ENCODE measurements at regions not wholly inside any gene's neighbourhood (a gene's known extent, or its start where the extent isn't known, plus 50 kb on each side); places are given as distances from the start of the nearest gene placed in this dataset.

- no peak overlapping the region for H3K27ac Mint-ChIP-seq
Measured at GRCh38 chr2:143968360-143968759, 551.6 kb downstream of the ZEB2 start.

DNA sequence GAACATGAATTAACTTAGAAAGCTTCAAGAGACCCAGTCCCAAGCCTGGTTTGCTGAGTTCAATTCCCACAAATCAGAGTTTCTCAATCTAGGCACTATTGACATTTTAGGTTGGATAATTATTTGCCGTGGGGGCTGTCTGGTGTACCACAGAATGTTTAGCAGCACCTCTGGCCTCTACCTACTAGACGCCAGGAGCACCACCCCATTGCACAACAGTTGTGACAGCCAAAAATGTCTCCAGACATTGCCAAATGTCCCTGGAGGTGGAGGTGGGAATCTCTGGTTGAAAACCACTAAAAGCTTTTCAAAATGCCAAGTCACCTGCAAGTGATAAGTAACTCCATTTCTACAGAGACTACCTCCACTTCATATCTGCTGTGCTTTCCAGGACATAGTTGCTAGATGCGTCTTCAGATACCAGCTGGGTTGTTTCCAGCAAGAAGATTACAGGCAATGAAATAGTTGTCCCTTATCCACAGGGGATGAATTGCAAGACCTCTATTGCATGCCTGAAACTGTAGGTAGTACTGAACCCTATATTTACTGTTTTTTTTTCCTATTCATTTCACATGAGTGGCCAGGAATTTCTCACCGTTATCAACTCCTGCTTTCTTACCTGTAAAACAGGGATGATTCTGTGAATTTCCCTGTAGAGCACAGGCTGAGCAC lies 554.3 kb downstream of the ZEB2 start:
- no peak for DNase-seq
- peaks cover 6% of the 10 kb centered on the region for H3K27me3 Mint-ChIP-seq (ENCODE audit: low read depth, poor library complexity)
- no peaks in the 10 kb centered on the region for H3K9me3 Mint-ChIP-seq
- TF ChIP-seq, protein P1, sequence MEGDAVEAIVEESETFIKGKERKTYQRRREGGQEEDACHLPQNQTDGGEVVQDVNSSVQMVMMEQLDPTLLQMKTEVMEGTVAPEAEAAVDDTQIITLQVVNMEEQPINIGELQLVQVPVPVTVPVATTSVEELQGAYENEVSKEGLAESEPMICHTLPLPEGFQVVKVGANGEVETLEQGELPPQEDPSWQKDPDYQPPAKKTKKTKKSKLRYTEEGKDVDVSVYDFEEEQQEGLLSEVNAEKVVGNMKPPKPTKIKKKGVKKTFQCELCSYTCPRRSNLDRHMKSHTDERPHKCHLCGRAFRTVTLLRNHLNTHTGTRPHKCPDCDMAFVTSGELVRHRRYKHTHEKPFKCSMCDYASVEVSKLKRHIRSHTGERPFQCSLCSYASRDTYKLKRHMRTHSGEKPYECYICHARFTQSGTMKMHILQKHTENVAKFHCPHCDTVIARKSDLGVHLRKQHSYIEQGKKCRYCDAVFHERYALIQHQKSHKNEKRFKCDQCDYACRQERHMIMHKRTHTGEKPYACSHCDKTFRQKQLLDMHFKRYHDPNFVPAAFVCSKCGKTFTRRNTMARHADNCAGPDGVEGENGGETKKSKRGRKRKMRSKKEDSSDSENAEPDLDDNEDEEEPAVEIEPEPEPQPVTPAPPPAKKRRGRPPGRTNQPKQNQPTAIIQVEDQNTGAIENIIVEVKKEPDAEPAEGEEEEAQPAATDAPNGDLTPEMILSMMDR (IDR thresholded peaks at IDR 0.05): no peak
- peaks cover under 1% of the 10 kb centered on the region for H3K36me3 Mint-ChIP-seq (ENCODE audit: low read depth)
- no peak overlapping the region for H3K4me3 Mint-ChIP-seq
- H3K4me1 Mint-ChIP-seq: no peaks in the 10 kb centered on the region
- no peak overlapping the region for H3K27ac Mint-ChIP-seq

More at GRCh38 chr2:143968360-143968759, 551.6 kb downstream of the ZEB2 start:
- Mint-ChIP-seq H3K4me1 (no peaks in the 10 kb centered on the region), H3K9me3 (no peaks in the 10 kb centered on the region), H3K4me3 (no peak overlapping the region), H3K27me3 (ENCODE audit: low read depth, poor library complexity) (peaks cover 3% of the 10 kb centered on the region), H3K36me3 (ENCODE audit: low read depth) (no peaks in the 10 kb centered on the region)
- DNase-seq: no peak
- TF ChIP-seq, protein P1 (IDR thresholded peaks at IDR 0.05): no peak

GRCh38 chr2:143964891-143965290 lies 555.0 kb downstream of the ZEB2 start:
- no peak for DNase-seq
- H3K4me3 Mint-ChIP-seq: no peak overlapping the region
- H3K4me1 Mint-ChIP-seq: no peaks in the 10 kb centered on the region
- H3K9me3 Mint-ChIP-seq: peaks cover 6% of the 10 kb centered on the region
- H3K27me3 Mint-ChIP-seq (ENCODE audit: low read depth, poor library complexity): peaks cover 6% of the 10 kb centered on the region
- no peak overlapping the region for H3K27ac Mint-ChIP-seq
- H3K36me3 Mint-ChIP-seq (ENCODE audit: low read depth): peaks cover 8% of the 10 kb centered on the region
- TF ChIP-seq, protein P1 (IDR thresholded peaks at IDR 0.05): no peak

- Mint-ChIP-seq H3K4me3 (no peak overlapping the region), H3K27me3 (ENCODE audit: low read depth, poor library complexity) (peaks cover 4% of the 10 kb centered on the region), H3K4me1 (peaks cover 14% of the 10 kb centered on the region), H3K9me3 (peaks cover 12% of the 10 kb centered on the region), H3K36me3 (ENCODE audit: low read depth) (peaks cover 10% of the 10 kb centered on the region), H3K27ac (no peak overlapping the region)
- TF ChIP-seq, protein P1 (IDR thresholded peaks at IDR 0.05): no peak
- DNase-seq: no peak
Measured at GRCh38 chr2:143960177-143960576, 559.7 kb downstream of the ZEB2 start.

DNA sequence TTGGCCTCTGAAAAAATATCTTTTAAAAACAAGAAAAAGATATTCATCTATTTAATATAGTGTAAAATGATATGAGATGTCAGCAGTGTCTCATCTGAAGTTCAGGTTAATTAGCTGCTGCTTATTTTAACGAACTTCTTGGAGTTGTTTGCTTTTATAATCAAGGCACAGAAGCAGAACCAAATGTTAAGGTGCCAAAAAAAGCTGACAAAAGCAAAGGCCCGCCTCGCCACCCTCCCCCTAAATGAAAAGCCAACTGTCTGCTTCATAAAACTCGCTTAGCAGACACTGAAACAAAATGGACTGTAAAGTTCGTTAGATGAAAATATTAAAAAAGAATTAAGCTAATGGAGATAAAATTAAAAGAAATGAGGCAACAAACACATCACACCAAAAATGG lies 562.6 kb downstream of the ZEB2 start:
- TF ChIP-seq, protein P1 (IDR thresholded peaks at IDR 0.05): no peak
- Mint-ChIP-seq H3K4me3 (no peak overlapping the region), H3K27me3 (ENCODE audit: low read depth, poor library complexity) (peaks cover 4% of the 10 kb centered on the region), H3K9me3 (peaks cover 12% of the 10 kb centered on the region), H3K27ac (no peak overlapping the region), H3K36me3 (ENCODE audit: low read depth) (peaks cover 10% of the 10 kb centered on the region), H3K4me1 (peaks cover 14% of the 10 kb centered on the region)
- no peak for DNase-seq
